ENCODE measurements at regions not wholly inside any gene's neighbourhood (a gene's known extent, or its start where the extent isn't known, plus 50 kb on each side); places are given as distances from the start of the nearest gene placed in this dataset.

- TF ChIP-seq, protein P1, sequence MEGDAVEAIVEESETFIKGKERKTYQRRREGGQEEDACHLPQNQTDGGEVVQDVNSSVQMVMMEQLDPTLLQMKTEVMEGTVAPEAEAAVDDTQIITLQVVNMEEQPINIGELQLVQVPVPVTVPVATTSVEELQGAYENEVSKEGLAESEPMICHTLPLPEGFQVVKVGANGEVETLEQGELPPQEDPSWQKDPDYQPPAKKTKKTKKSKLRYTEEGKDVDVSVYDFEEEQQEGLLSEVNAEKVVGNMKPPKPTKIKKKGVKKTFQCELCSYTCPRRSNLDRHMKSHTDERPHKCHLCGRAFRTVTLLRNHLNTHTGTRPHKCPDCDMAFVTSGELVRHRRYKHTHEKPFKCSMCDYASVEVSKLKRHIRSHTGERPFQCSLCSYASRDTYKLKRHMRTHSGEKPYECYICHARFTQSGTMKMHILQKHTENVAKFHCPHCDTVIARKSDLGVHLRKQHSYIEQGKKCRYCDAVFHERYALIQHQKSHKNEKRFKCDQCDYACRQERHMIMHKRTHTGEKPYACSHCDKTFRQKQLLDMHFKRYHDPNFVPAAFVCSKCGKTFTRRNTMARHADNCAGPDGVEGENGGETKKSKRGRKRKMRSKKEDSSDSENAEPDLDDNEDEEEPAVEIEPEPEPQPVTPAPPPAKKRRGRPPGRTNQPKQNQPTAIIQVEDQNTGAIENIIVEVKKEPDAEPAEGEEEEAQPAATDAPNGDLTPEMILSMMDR (optimal IDR thresholded peaks at IDR 0.05 in 1 of 3, IDR thresholded peaks at IDR 0.05 in 1 of 3, conservative IDR thresholded peaks at IDR 0.05 in 1 of 3; ENCODE audit: extremely low read depth in 1 of 3, insufficient read depth in 2 of 3, low read length in 3 of 3), result no peak
- no peak for TF ChIP-seq EZH2 (IDR thresholded peaks at IDR 0.05; ENCODE audit: low read length)
Observed at GRCh38 chr1:30619619-30620018, 103.8 kb downstream of the MATN1 start.

All from keratinocyte (primary cell).